K562 (cell line): ENCODE measurements at regions not wholly inside any gene's neighbourhood (a gene's known extent, or its start where the extent isn't known, plus 50 kb on each side); places are given as distances from the start of the nearest gene placed in this dataset.

Experiments
- HOXB6 ChIP-seq: fragments of 250-450 bp; sonication (Bioruptor Pico); IDR thresholded peaks from 2 replicates; pipeline ENCODE4 v1.5.1; 2022; ENCODE audit warnings: mild to moderate bottlenecking, borderline replicate concordance
- KLF1 ChIP-seq: fragments of 450-650 bp; IDR thresholded peaks from 2 replicates; pipeline ENCODE4 v1.6.1; 2016; ENCODE audit warnings: missing genetic modification characterization, missing compliant biosample characterization
- NUFIP1 ChIP-seq: fragments of 450-650 bp; IDR thresholded peaks from 2 replicates; pipeline ENCODE4 v1.6.1; 2018; ENCODE audit not compliant: partially characterized antibody
- TAF15 ChIP-seq: fragments of 200-400 bp; formaldehyde crosslinking; IDR thresholded peaks from 2 replicates; pipeline ENCODE4 v1.6.1; 2017; ENCODE audit warnings: mild to moderate bottlenecking, low read depth, low read length, moderate library complexity
- TFAM ChIP-seq: fragments of 250-450 bp; sonication (Bioruptor Pico); conservative IDR thresholded peaks from 2 replicates; pipeline ENCODE4 v1.5.0; 2021; ENCODE audit warnings: mild to moderate bottlenecking, moderate library complexity
- ZNF444 ChIP-seq: fragments of 250-450 bp; sonication (Bioruptor Pico); IDR thresholded peaks from 2 replicates; pipeline ENCODE4 v1.4.0; 2020; ENCODE audit warnings: mild to moderate bottlenecking, moderate library complexity
- ZNF584 ChIP-seq: fragments of 200-800 bp; sonication (Bioruptor generic); IDR thresholded peaks from 2 replicates; pipeline ENCODE4 v1.6.1; 2016; ENCODE audit warnings: low read depth, mild to moderate bottlenecking, missing genetic modification characterization, missing compliant biosample characterization
- ZNF785 ChIP-seq: fragments of 250-450 bp; sonication (Bioruptor Pico); IDR thresholded peaks from 2 replicates; pipeline ENCODE4 v1.4.0; 2020; ENCODE audit warnings: mild to moderate bottlenecking
- TF ChIP-seq, protein P1 (sequence below): sonication (generic); formaldehyde crosslinking; IDR thresholded peaks from 2 replicates; pipeline ENCODE4 v1.8.0; 2022; ENCODE audit warnings: mild to moderate bottlenecking, missing genetic modification reagents
- TF ChIP-seq, protein P2 (sequence below): fragments of 450-650 bp; formaldehyde crosslinking; IDR thresholded peaks from 2 replicates; pipeline ENCODE4 v1.4.0; 2022; ENCODE audit warnings: mild to moderate bottlenecking, moderate library complexity
- TF ChIP-seq, protein P3 (sequence below): sonication (generic); formaldehyde crosslinking; IDR thresholded peaks from 2 replicates; pipeline ENCODE4 v1.9.0; 2022; ENCODE audit warnings: mild to moderate bottlenecking, missing genetic modification reagents
- TF ChIP-seq, protein P4 (sequence below): IDR thresholded peaks from 3 replicates; pipeline ENCODE4 v1.6.1; 2011; ENCODE audit warnings: borderline replicate concordance, mild to moderate bottlenecking, moderate library complexity; ENCODE audit not compliant: insufficient read length; ENCODE audit errors: extremely low read depth
- TF ChIP-seq, protein P5 (sequence below): fragments of 450-650 bp; formaldehyde crosslinking; IDR thresholded peaks from 2 replicates; pipeline ENCODE4 v1.4.0; 2020; ENCODE audit warnings: mild to moderate bottlenecking, moderate library complexity
- TF ChIP-seq, protein P6 (sequence below): sonication (generic); formaldehyde crosslinking; IDR thresholded peaks from 2 replicates; pipeline ENCODE4 v1.8.0; 2022; ENCODE audit warnings: mild to moderate bottlenecking, missing genetic modification reagents

DNA sequence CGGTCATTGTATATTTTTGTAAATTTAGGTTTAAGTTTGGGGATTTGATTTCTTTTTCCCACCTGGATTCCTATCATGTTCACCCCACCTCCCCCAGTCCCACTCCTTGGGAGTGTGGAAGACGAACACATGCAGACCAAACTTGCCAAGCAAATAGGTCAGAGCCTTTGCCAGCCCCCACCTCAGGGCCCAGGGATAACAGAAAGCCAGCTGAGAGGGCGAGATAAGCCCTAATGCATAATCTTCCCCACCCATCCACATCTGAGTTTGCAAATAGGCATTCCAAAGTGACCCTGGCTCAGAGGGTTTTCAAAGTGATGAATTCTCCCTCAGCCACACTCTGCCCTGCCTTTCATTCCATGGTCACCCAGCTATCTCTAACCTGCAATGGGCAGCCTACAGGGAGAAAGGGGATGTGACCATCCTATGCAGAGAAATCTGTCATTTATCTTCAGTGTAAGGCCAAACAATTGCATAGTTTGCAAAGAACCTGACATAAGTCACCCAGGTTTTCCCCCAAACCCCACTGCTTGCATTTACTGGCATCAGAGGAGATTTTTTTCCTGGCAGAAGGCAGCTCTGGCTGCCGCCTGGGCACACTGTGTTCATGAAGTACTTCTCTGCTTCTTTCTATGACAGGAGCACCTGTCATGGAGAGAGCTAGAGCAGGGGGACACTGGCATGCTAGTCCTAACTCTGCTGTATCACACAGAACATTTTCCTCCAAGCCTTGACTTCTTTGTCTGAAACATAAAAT, 69.0 kb upstream of the NFIA start (continued):
- TF ChIP-seq, protein P1, sequence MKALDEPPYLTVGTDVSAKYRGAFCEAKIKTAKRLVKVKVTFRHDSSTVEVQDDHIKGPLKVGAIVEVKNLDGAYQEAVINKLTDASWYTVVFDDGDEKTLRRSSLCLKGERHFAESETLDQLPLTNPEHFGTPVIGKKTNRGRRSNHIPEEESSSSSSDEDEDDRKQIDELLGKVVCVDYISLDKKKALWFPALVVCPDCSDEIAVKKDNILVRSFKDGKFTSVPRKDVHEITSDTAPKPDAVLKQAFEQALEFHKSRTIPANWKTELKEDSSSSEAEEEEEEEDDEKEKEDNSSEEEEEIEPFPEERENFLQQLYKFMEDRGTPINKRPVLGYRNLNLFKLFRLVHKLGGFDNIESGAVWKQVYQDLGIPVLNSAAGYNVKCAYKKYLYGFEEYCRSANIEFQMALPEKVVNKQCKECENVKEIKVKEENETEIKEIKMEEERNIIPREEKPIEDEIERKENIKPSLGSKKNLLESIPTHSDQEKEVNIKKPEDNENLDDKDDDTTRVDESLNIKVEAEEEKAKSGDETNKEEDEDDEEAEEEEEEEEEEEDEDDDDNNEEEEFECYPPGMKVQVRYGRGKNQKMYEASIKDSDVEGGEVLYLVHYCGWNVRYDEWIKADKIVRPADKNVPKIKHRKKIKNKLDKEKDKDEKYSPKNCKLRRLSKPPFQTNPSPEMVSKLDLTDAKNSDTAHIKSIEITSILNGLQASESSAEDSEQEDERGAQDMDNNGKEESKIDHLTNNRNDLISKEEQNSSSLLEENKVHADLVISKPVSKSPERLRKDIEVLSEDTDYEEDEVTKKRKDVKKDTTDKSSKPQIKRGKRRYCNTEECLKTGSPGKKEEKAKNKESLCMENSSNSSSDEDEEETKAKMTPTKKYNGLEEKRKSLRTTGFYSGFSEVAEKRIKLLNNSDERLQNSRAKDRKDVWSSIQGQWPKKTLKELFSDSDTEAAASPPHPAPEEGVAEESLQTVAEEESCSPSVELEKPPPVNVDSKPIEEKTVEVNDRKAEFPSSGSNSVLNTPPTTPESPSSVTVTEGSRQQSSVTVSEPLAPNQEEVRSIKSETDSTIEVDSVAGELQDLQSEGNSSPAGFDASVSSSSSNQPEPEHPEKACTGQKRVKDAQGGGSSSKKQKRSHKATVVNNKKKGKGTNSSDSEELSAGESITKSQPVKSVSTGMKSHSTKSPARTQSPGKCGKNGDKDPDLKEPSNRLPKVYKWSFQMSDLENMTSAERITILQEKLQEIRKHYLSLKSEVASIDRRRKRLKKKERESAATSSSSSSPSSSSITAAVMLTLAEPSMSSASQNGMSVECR (CRISPR knock-in tag), result peak; percentile 40; the same call in 1 of the 2 replicates
- TF ChIP-seq, protein P2, sequence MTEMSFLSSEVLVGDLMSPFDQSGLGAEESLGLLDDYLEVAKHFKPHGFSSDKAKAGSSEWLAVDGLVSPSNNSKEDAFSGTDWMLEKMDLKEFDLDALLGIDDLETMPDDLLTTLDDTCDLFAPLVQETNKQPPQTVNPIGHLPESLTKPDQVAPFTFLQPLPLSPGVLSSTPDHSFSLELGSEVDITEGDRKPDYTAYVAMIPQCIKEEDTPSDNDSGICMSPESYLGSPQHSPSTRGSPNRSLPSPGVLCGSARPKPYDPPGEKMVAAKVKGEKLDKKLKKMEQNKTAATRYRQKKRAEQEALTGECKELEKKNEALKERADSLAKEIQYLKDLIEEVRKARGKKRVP, result 0 out of 2 replicates have a peak, but pooled peaks have one; percentile 54
- TF ChIP-seq, protein P3, sequence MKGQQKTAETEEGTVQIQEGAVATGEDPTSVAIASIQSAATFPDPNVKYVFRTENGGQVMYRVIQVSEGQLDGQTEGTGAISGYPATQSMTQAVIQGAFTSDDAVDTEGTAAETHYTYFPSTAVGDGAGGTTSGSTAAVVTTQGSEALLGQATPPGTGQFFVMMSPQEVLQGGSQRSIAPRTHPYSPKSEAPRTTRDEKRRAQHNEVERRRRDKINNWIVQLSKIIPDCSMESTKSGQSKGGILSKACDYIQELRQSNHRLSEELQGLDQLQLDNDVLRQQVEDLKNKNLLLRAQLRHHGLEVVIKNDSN (CRISPR knock-in tag), result peak; percentile 12; the same call in 1 of the 2 replicates
- TF ChIP-seq KLF1 (tag) (no peak), TFAM (CRISPR knock-in tag) (no peak), HOXB6 (CRISPR knock-in tag) (no peak), ZNF584 (CRISPR knock-in tag) (peak; percentile 70; the same call in 1 of the 2 replicates), NUFIP1 (no peak), ZNF444 (CRISPR knock-in tag) (no peak), TAF15 (no peak), ZNF785 (CRISPR knock-in tag) (no peak)
- TF ChIP-seq, protein P4, sequence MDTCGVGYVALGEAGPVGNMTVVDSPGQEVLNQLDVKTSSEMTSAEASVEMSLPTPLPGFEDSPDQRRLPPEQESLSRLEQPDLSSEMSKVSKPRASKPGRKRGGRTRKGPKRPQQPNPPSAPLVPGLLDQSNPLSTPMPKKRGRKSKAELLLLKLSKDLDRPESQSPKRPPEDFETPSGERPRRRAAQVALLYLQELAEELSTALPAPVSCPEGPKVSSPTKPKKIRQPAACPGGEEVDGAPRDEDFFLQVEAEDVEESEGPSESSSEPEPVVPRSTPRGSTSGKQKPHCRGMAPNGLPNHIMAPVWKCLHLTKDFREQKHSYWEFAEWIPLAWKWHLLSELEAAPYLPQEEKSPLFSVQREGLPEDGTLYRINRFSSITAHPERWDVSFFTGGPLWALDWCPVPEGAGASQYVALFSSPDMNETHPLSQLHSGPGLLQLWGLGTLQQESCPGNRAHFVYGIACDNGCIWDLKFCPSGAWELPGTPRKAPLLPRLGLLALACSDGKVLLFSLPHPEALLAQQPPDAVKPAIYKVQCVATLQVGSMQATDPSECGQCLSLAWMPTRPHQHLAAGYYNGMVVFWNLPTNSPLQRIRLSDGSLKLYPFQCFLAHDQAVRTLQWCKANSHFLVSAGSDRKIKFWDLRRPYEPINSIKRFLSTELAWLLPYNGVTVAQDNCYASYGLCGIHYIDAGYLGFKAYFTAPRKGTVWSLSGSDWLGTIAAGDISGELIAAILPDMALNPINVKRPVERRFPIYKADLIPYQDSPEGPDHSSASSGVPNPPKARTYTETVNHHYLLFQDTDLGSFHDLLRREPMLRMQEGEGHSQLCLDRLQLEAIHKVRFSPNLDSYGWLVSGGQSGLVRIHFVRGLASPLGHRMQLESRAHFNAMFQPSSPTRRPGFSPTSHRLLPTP, result no peak
- TF ChIP-seq, protein P5, sequence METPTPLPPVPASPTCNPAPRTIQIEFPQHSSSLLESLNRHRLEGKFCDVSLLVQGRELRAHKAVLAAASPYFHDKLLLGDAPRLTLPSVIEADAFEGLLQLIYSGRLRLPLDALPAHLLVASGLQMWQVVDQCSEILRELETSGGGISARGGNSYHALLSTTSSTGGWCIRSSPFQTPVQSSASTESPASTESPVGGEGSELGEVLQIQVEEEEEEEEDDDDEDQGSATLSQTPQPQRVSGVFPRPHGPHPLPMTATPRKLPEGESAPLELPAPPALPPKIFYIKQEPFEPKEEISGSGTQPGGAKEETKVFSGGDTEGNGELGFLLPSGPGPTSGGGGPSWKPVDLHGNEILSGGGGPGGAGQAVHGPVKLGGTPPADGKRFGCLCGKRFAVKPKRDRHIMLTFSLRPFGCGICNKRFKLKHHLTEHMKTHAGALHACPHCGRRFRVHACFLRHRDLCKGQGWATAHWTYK (CRISPR knock-in tag), result 0 out of 2 replicates have a peak, but pooled peaks have one; percentile 68
- TF ChIP-seq, protein P6, sequence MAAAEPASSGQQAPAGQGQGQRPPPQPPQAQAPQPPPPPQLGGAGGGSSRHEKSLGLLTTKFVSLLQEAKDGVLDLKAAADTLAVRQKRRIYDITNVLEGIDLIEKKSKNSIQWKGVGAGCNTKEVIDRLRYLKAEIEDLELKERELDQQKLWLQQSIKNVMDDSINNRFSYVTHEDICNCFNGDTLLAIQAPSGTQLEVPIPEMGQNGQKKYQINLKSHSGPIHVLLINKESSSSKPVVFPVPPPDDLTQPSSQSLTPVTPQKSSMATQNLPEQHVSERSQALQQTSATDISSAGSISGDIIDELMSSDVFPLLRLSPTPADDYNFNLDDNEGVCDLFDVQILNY (CRISPR knock-in tag), result no peak
